HUES64 (cell line): ENCODE measurements at regions not wholly inside any gene's neighbourhood (a gene's known extent, or its start where the extent isn't known, plus 50 kb on each side); places are given as distances from the start of the nearest gene placed in this dataset.
A peak's percentile ranks its signal among the peaks of the same experiment; 100 is the strongest.
"Not testable (repeated sequence)": the region's sequence is repeated elsewhere in the genome, so short reads cannot be mapped to it uniquely, and the experiment has no call there.

ENCODE experiments used
- H3K27ac ChIP-seq: 2 replicates; pipeline ENCODE4 v1.7.0; 2013; ENCODE audit warnings: low read depth, low read length, inconsistent platforms
- H3K27me3 ChIP-seq: 2 replicates; pipeline ENCODE4 v1.6.1; 2013; ENCODE audit warnings: mild to moderate bottlenecking, low read length; ENCODE audit not compliant: insufficient read depth
- H3K36me3 ChIP-seq: 2 replicates; pipeline ENCODE4 v1.6.1; 2013; ENCODE audit warnings: mild to moderate bottlenecking, low read length; ENCODE audit not compliant: insufficient read depth
- H3K4me1 ChIP-seq: 2 replicates; pipeline ENCODE4 v1.6.1; 2013; ENCODE audit warnings: mild to moderate bottlenecking, low read length, moderate library complexity; ENCODE audit not compliant: insufficient read depth
- H3K4me3 ChIP-seq: 2 replicates; pipeline ENCODE4 v1.5.1; 2013; ENCODE audit warnings: mild to moderate bottlenecking, low read length, moderate library complexity
- H3K9ac ChIP-seq: 2 replicates; pipeline ENCODE4 v1.6.1; 2013; ENCODE audit warnings: mild to moderate bottlenecking, low read depth, low read length
- H3K9me3 ChIP-seq: 2 replicates; pipeline ENCODE4 v1.6.1; 2013; ENCODE audit warnings: low read depth, low read length; ENCODE audit not compliant: insufficient read depth
- WGBS: fragments of 150-250, 120-280 bp; methylation state at CpG from one replicate; pipeline ENCODE4 v1.1.7; 2013; ENCODE audit warnings: missing lambda C conversion rate; 5-methylcytosine and 5-hydroxymethylcytosine counted together

GRCh38 chr10:53401536-53401935 lies 629.0 kb upstream of the MBL2 start:
- H3K4me1 ChIP-seq: no peaks in the 10 kb centered on the region
- peaks cover 8% of the 10 kb centered on the region for H3K9me3 ChIP-seq
- H3K36me3 ChIP-seq: peaks cover 4% of the 10 kb centered on the region; the same call in 1 of the 2 replicates
- H3K27me3 ChIP-seq: no peaks in the 10 kb centered on the region
- no peak overlapping the region for H3K9ac ChIP-seq
- no peak overlapping the region for H3K27ac ChIP-seq
- H3K4me3 ChIP-seq: no peak overlapping the region

GRCh38 chr10:53396876-53397275 lies 624.3 kb upstream of the MBL2 start:
- no peaks in the 10 kb centered on the region for H3K27me3 ChIP-seq
- H3K27ac ChIP-seq: no peak overlapping the region
- H3K36me3 ChIP-seq: peaks cover 30% of the 10 kb centered on the region
- peaks cover 46% of the 10 kb centered on the region for H3K9me3 ChIP-seq
- WGBS: 95% methylated on average over 2 of the region's 2 CpGs
- no peak overlapping the region for H3K9ac ChIP-seq
- H3K4me3 ChIP-seq: no peak overlapping the region
- no peaks in the 10 kb centered on the region for H3K4me1 ChIP-seq

- Histone ChIP-seq H3K9me3 (peaks cover 46% of the 10 kb centered on the region), H3K27me3 (no peaks in the 10 kb centered on the region), H3K4me3 (no peak overlapping the region), H3K9ac (no peak overlapping the region), H3K36me3 (peaks cover 30% of the 10 kb centered on the region), H3K4me1 (no peaks in the 10 kb centered on the region), H3K27ac (no peak overlapping the region)
- WGBS: 96% methylated on average over 5 of the region's 5 CpGs
These were observed 622.9 kb upstream of the MBL2 start for GRCh38 chr10:53395449-53395848.

- 100% methylated on average over 1 of the region's 4 CpGs for WGBS
- Histone ChIP-seq H3K4me3 (no peak overlapping the region), H3K36me3 (no peaks in the 10 kb centered on the region), H3K27me3 (no peaks in the 10 kb centered on the region), H3K9me3 (no peaks in the 10 kb centered on the region), H3K27ac (no peak overlapping the region), H3K4me1 (no peaks in the 10 kb centered on the region), H3K9ac (no peak overlapping the region)
These were observed 615.0 kb upstream of the MBL2 start for GRCh38 chr10:53387562-53387961.

GRCh38 chr10:53382543-53382942 lies 610.0 kb upstream of the MBL2 start:
- H3K36me3 ChIP-seq: no peaks in the 10 kb centered on the region
- H3K27me3 ChIP-seq: no peaks in the 10 kb centered on the region
- no peak overlapping the region for H3K9ac ChIP-seq
- no peak overlapping the region for H3K27ac ChIP-seq
- WGBS: 96% methylated on average over 2 of the region's 3 CpGs
- H3K4me1 ChIP-seq: no peaks in the 10 kb centered on the region
- H3K9me3 ChIP-seq: no peaks in the 10 kb centered on the region
- no peak overlapping the region for H3K4me3 ChIP-seq

- H3K4me1 ChIP-seq: no peaks in the 10 kb centered on the region
- no peaks in the 10 kb centered on the region for H3K36me3 ChIP-seq
- no peak overlapping the region for H3K27ac ChIP-seq
- no peaks in the 10 kb centered on the region for H3K27me3 ChIP-seq
- no peak overlapping the region for H3K9ac ChIP-seq
- H3K9me3 ChIP-seq: no peaks in the 10 kb centered on the region
- H3K4me3 ChIP-seq: no peak overlapping the region
- WGBS: 93% methylated on average over 1 of the region's 1 CpG
These were observed 607.4 kb upstream of the MBL2 start for GRCh38 chr10:53379956-53380355.

- Histone ChIP-seq H3K36me3 (no peaks in the 10 kb centered on the region), H3K27me3 (no peaks in the 10 kb centered on the region), H3K4me3 (no peak overlapping the region), H3K9ac (no peak overlapping the region), H3K27ac (no peak overlapping the region), H3K4me1 (no peaks in the 10 kb centered on the region), H3K9me3 (no peaks in the 10 kb centered on the region)
- WGBS: 92% methylated on average over 4 of the region's 4 CpGs
These were observed 597.8 kb upstream of the MBL2 start for GRCh38 chr10:53370347-53370746.

GRCh38 chr10:53361936-53362335 lies 589.4 kb upstream of the MBL2 start:
- no peak overlapping the region for H3K4me3 ChIP-seq

GRCh38 chr10:53361281-53361680 lies 588.7 kb upstream of the MBL2 start:
- H3K4me3 ChIP-seq: no peak overlapping the region
- no peaks in the 10 kb centered on the region for H3K27me3 ChIP-seq
- no peaks in the 10 kb centered on the region for H3K36me3 ChIP-seq
- H3K27ac ChIP-seq: no peak overlapping the region
- no peak overlapping the region for H3K9ac ChIP-seq
- WGBS: 100% methylated on average over 1 of the region's 1 CpG
- H3K4me1 ChIP-seq: peaks cover 35% of the 10 kb centered on the region
- H3K9me3 ChIP-seq: 0 out of 2 replicates have a peak, but pooled peaks cover 2% of the 10 kb centered on the region

More at GRCh38 chr10:53361936-53362335, 589.4 kb upstream of the MBL2 start:
- H3K4me1 ChIP-seq: peaks cover 35% of the 10 kb centered on the region
- 0 out of 2 replicates have a peak, but pooled peaks cover 2% of the 10 kb centered on the region for H3K9me3 ChIP-seq
- WGBS: 88% methylated on average over 2 of the region's 2 CpGs
- H3K27me3 ChIP-seq: no peaks in the 10 kb centered on the region
- no peak overlapping the region for H3K9ac ChIP-seq
- H3K36me3 ChIP-seq: no peaks in the 10 kb centered on the region
- H3K27ac ChIP-seq: no peak overlapping the region

GRCh38 chr10:53358978-53359377 lies 586.4 kb upstream of the MBL2 start:
- H3K4me3 ChIP-seq, H3K9me3 ChIP-seq, H3K27me3 ChIP-seq, H3K36me3 ChIP-seq: not testable (repeated sequence)
- WGBS: 14% methylated on average over 4 of the region's 4 CpGs
- Histone ChIP-seq H3K27ac (peak overlapping the region; percentile 90), H3K9ac (peak overlapping the region; percentile 12), H3K4me1 (peaks cover 27% of the 10 kb centered on the region)

GRCh38 chr10:53358536-53358935 lies 586.0 kb upstream of the MBL2 start:
- Histone ChIP-seq H3K36me3 (no peaks in the 10 kb centered on the region), H3K9me3 (0 out of 2 replicates have a peak, but pooled peaks cover 2% of the 10 kb centered on the region), H3K4me1 (peaks cover 27% of the 10 kb centered on the region), H3K27ac (peak overlapping the region; percentile 81), H3K4me3 (no peak overlapping the region), H3K27me3 (no peaks in the 10 kb centered on the region), H3K9ac (peak overlapping the region; percentile 12)
- 43% methylated on average over 4 of the region's 4 CpGs for WGBS

GRCh38 chr10:53357587-53357986 lies 585.0 kb upstream of the MBL2 start:
- no peaks in the 10 kb centered on the region for H3K27me3 ChIP-seq
- H3K36me3 ChIP-seq: no peaks in the 10 kb centered on the region
- peak overlapping the region; percentile 39; the same call in 1 of the 2 replicates for H3K9ac ChIP-seq
- no peak overlapping the region for H3K4me3 ChIP-seq
- peak overlapping the region; percentile 81 for H3K27ac ChIP-seq
- peaks cover 27% of the 10 kb centered on the region for H3K4me1 ChIP-seq
- 0 out of 2 replicates have a peak, but pooled peaks cover 2% of the 10 kb centered on the region for H3K9me3 ChIP-seq
